ENCODE measurements at regions not wholly inside any gene's neighbourhood (a gene's known extent, or its start where the extent isn't known, plus 50 kb on each side); places are given as distances from the start of the nearest gene placed in this dataset.

GRCh38 chr4:3684546-3684945, 81.6 kb upstream of the ADRA2C start:
- no peak for TF ChIP-seq CTCF (IDR thresholded peaks at IDR 0.05 in 4 of 5, conservative IDR thresholded peaks at IDR 0.05 in 1 of 5)
- no peak for TF ChIP-seq POLR2A (IDR thresholded peaks at IDR 0.05)

Data from gastrocnemius medialis (tissue), 4 donors.